Right hindlimb (tissue), 1 donor: ENCODE measurements at regions not wholly inside any gene's neighbourhood (a gene's known extent, or its start where the extent isn't known, plus 50 kb on each side); places are given as distances from the start of the nearest gene placed in this dataset.
"Not testable (repeated sequence)": the region's sequence is repeated elsewhere in the genome, so short reads cannot be mapped to it uniquely, and the experiment has no call there.

Experiments
- DNase-seq: peaks from one replicate; pipeline ENCODE4 v3.0.0-alpha.2; 2018

- no peak for DNase-seq
Observed at GRCh38 chr18:1150344-1150743, 245.7 kb downstream of the ADCYAP1 start.

DNA sequence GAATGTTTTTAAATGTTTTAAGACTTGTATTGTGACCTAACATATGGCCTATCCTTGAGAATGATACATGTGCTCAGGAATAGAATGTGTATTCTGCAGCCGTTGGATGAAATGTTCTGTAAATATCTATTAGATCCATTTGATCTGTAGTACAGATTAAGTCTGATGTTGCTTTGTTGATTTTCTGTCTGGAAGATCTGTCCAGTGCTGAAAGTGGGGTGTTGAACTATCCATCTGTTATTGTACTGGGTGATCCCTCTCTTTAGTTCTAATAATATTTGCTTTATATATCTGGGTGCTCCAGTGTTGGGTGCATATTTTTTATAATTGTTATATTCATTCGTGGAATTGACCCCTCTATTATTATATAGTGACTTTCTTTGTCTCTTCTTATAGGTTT, 248.3 kb downstream of the ADCYAP1 start:
- DNase-seq, result not testable (repeated sequence)

- DNase-seq, result no peak
Observed at GRCh38 chr18:1173593-1173992, 268.9 kb downstream of the ADCYAP1 start.

DNA sequence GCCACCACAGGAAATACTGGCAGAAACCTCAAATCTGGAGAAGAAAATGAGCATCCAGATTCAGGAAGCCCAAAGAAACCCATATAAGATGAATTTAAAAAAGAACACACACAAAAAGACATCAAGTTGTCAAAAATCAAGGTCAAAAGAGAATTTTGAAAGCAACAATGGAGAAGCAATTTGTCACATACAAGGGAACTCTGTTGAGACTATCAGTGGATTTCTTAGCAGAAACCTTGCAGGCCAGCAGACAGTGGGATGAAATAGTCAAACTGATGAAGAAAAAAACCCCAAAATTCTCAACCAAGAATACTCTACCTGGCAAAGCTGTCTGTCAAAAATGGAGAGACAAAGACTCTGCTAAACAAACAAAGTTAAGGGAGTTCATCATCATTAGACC, 272.6 kb downstream of the ADCYAP1 start:
- DNase-seq, result no peak

- no peak for DNase-seq
Observed at GRCh38 chr18:1191341-1191740, 286.7 kb downstream of the ADCYAP1 start.

- DNase-seq, result no peak
Observed at GRCh38 chr18:1213126-1213525, 308.5 kb downstream of the ADCYAP1 start.

DNA sequence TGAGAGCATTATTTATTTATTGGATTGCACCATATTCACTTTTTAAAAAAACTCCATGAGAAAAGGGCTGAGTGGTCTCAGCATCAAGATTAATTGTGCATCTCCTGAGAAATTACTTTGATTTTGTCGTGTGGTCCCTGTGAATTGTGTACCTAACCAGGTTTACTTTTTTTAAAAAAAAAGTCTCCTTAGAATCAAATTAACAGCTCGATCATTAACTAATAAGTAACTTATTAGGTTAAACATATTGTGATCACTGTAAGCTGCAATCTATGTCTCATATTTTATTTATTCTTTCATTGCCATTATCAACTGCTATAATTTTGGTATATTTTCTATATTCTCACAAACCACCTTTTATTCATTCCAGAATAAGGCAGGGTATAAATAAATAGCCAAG, 318.2 kb downstream of the ADCYAP1 start:
- DNase-seq, result no peak

GRCh38 chr18:1227025-1227424, 322.4 kb downstream of the ADCYAP1 start:
- DNase-seq, result no peak

GRCh38 chr18:1229634-1230033, 325.0 kb downstream of the ADCYAP1 start:
- DNase-seq, result no peak

- DNase-seq, result no peak
Observed at GRCh38 chr18:1232867-1233266, 328.2 kb downstream of the ADCYAP1 start.

- DNase-seq, result no peak
Observed at GRCh38 chr18:1240701-1241100, 336.0 kb downstream of the ADCYAP1 start.

GRCh38 chr18:1244397-1245122, 339.9 kb downstream of the ADCYAP1 start:
- no peak for DNase-seq

GRCh38 chr18:1246827-1247226, 342.2 kb downstream of the ADCYAP1 start:
- DNase-seq, result no peak

DNA sequence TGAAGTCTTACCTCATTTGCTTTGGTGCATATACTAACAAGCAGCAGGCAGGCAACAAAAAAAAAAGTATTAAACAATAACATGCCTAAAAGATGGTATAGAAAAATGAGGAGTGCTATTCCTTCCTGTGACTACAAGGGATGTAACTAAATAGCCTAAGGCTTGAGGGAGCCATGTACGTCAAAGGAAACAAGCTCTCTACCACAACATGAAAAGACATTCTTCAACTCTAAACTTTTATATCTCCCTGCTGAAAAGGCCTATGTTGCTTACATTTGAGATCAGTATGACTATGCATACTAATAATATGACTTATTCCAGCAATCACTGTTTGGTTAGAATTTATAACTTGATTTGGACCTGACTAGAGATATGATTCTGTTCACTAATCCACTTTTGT, 347.9 kb downstream of the ADCYAP1 start:
- DNase-seq, result no peak

DNA sequence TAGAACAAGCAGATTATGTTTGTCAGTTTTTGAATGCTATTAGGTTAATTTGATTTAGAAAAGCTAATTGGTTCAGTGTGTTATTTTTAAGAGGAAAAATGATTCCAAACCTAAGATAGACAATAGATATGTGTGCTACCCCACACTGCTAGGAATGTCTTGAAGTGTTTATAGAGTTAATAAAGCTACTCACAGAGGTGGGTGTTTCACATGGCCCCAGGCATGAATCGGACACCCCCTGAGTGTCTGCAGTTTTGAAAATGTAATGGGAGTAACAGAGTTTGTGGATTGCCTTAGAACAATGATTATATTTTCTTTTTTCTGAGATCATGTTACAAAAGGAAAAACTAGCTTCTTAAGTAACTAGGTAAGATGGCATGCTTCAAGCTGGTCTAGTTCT, 348.3 kb downstream of the ADCYAP1 start:
- no peak for DNase-seq

- DNase-seq, result no peak
Observed at GRCh38 chr18:1253827-1254226, 349.2 kb downstream of the ADCYAP1 start.

DNA sequence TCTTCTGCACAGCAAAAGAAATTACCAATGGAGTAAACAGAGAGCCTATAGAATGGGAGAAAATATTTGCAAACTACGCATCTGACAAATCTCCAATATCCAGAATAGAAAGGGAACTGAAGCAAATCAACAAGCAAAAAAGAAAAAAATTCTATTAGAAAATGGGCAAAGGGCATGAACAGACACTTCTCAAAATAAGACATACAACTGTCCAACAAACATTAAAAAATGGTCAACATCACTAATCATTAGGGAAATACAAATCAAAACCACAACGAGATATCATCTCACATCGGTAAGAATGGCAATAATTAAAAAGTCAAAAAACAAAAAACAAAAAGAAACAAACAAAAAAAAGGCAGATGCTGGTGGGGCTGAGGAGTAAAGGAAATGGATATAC, 356.4 kb downstream of the ADCYAP1 start:
- DNase-seq, result no peak

GRCh38 chr18:1267021-1267420, 362.4 kb downstream of the ADCYAP1 start:
- no peak for DNase-seq

GRCh38 chr18:1270081-1270480, 365.4 kb downstream of the ADCYAP1 start:
- DNase-seq, result no peak

GRCh38 chr18:1273469-1273868, 368.8 kb downstream of the ADCYAP1 start:
- DNase-seq, result no peak

GRCh38 chr18:1292167-1292566, 387.5 kb downstream of the ADCYAP1 start:
- no peak for DNase-seq

- DNase-seq, result no peak
Observed at GRCh38 chr18:1294229-1294628, 389.6 kb downstream of the ADCYAP1 start.

GRCh38 chr18:1296237-1296636, 391.6 kb downstream of the ADCYAP1 start:
- DNase-seq, result no peak

DNA sequence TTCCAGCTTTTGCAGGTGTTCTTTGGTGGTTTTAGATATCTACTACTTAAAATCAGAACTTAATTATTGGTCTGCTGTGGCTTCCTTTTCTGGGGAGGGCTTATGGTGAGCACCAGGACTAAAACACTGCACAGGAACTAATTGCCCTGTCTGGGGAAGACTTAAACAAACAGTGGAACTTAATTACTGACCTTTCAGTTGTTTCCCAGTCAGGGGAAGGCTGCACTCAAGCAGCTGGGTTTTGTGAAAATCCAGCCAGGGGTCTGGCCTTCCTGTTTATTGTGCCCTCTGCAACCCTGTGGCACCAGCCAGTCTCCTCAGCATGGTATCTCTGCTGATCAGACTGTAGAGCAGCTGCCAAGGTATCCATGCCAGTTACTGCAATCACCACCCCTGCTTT, 398.2 kb downstream of the ADCYAP1 start:
- DNase-seq, result no peak

DNA sequence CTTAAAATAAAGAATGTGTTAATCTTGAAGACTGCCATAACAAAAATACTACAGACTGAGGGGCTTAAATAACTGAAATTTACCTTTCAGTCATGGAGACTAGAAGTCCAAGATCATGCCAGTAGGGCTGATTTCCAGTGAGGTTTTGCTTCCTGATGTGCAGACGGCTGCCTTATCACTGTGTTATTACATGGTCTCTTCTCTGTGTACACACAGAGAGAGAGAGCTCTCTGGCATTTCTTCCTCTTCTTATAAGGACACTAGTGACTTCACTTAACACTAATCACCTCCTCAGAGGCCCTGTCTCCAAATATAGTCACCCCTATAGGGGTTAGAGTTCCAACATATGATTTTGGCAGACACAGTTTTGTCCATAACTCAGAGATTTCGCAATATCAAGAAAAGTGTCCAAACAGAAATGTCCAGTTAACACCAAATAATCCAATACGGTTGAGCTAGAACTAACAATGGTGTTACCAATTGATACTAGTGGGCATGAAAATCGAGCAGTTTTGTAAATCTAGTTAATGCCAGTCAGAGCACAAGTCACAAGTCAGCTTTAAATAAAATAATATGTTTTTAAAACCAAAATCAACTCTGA, 399.8 kb downstream of the ADCYAP1 start:
- DNase-seq, result no peak
